MM.1S (cell line): ENCODE measurements at regions not wholly inside any gene's neighbourhood (a gene's known extent, or its start where the extent isn't known, plus 50 kb on each side); places are given as distances from the start of the nearest gene placed in this dataset.

Experiments
- DNase-seq: peaks from one replicate; pipeline ENCODE4 v3.0.0-alpha.2; 2015
- H2AFZ ChIP-seq: fragments of 300-600 bp; sonication (generic); 2 replicates; pipeline ENCODE4 v1.6.0; 2016; ENCODE audit warnings: antibody characterized with exemption, low read length
- H3F3A ChIP-seq: fragments of 300-600 bp; sonication (generic); 2 replicates; pipeline ENCODE4 v1.6.1; 2016; ENCODE audit warnings: mild to moderate bottlenecking, antibody characterized with exemption, low read length, moderate library complexity, mixed read lengths; ENCODE audit not compliant: insufficient read depth
- H3K27ac ChIP-seq: fragments of 300-600 bp; sonication (generic); 2 replicates; pipeline ENCODE4 v1.5.1; 2016; ENCODE audit warnings: mild to moderate bottlenecking, low read length
- H3K27me3 ChIP-seq: fragments of 300-600 bp; sonication (generic); replicated peaks from 2 replicates; pipeline ENCODE4 v1.6.0; 2016; ENCODE audit warnings: low read length; ENCODE audit not compliant: insufficient read depth
- H3K36me3 ChIP-seq: fragments of 300-600 bp; sonication (generic); replicated peaks from 2 replicates; pipeline ENCODE4 v1.6.1; 2016; ENCODE audit warnings: mild to moderate bottlenecking, low read length, mixed read lengths; ENCODE audit not compliant: insufficient read depth
- H3K4me1 ChIP-seq: fragments of 300-600 bp; sonication (generic); 2 replicates; pipeline ENCODE4 v1.6.1; 2016; ENCODE audit warnings: low read length, mixed read lengths
- H3K4me2 ChIP-seq: fragments of 300-600 bp; sonication (generic); 2 replicates; pipeline ENCODE4 v1.6.0; 2016; ENCODE audit warnings: low read depth, low read length
- H3K4me3 ChIP-seq: fragments of 300-600 bp; sonication (generic); 2 replicates; pipeline ENCODE4 v1.5.1; 2016; ENCODE audit warnings: low read length, mixed read lengths
- H3K79me2 ChIP-seq: fragments of 300-600 bp; sonication (generic); 2 replicates; pipeline ENCODE4 v1.6.1; 2016; ENCODE audit warnings: mixed run types, low read length, mixed read lengths
- H3K9ac ChIP-seq: fragments of 300-600 bp; sonication (generic); 2 replicates; pipeline ENCODE4 v1.6.1; 2016; ENCODE audit warnings: low read length, mixed read lengths
- H3K9me2 ChIP-seq: fragments of 300-600 bp; sonication (generic); replicated peaks from 2 replicates; pipeline ENCODE4 v1.6.1; 2016; ENCODE audit warnings: mild to moderate bottlenecking, low read length, mixed read lengths; ENCODE audit not compliant: insufficient read depth
- H3K9me3 ChIP-seq: fragments of 300-600 bp; sonication (generic); replicated peaks from 2 replicates; pipeline ENCODE4 v1.6.1; 2016; ENCODE audit warnings: mild to moderate bottlenecking, low read length, mixed read lengths; ENCODE audit not compliant: insufficient read depth
- H4K20me1 ChIP-seq: fragments of 300-600 bp; sonication (generic); 2 replicates; pipeline ENCODE4 v1.6.1; 2016; ENCODE audit warnings: mild to moderate bottlenecking, low read length, moderate library complexity, mixed read lengths; ENCODE audit not compliant: insufficient read depth
- CTCF ChIP-seq: fragments of 300-600 bp; sonication (generic); IDR thresholded peaks from 2 replicates; pipeline ENCODE4 v1.5.1; 2016; ENCODE audit warnings: antibody characterized with exemption, low read length, mixed read lengths
- EZH2 ChIP-seq: fragments of 300-600 bp; sonication (generic); optimal IDR thresholded peaks from 2 replicates; pipeline ENCODE3; 2017; ENCODE audit warnings: low read depth, mild to moderate bottlenecking, antibody characterized with exemption, low read length, mixed read lengths
- EZH2phosphoT487 ChIP-seq: fragments of 300-600 bp; sonication (generic); IDR thresholded peaks from 2 replicates; pipeline ENCODE4 v1.6.1; 2018; ENCODE audit warnings: antibody characterized with exemption, low read length

DNA sequence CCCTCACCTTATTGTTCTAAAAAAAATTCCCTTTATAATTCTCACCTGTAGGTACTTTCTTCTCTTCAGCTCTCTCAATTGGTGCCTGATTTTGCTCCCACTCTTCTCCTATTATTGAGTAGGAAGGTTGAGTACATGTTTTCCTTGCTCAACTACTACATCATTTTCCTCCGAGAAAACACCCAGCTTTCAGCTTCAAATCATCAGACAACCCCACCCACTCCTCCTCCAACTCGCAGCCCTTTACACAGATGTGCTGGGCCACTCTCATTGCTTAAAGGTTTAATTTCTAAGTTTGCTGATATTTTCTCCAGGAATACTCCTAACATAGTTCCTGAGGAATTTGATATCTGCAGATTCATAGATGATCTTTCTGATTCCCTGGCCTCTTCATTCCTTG, 734.4 kb upstream of the ZEB2 start:
- Histone ChIP-seq H3K4me1 (no peaks in the 10 kb centered on the region), H3K4me2 (no peak overlapping the region), H2AFZ (no peak overlapping the region), H3K9me3 (no peaks in the 10 kb centered on the region), H3K27me3 (no peaks in the 10 kb centered on the region), H3K9me2 (no peaks in the 10 kb centered on the region), H3K36me3 (no peaks in the 10 kb centered on the region), H4K20me1 (no peaks in the 10 kb centered on the region), H3F3A (no peaks in the 10 kb centered on the region), H3K9ac (no peak overlapping the region), H3K27ac (no peak overlapping the region), H3K79me2 (no peaks in the 10 kb centered on the region), H3K4me3 (no peak overlapping the region)
- DNase-seq = no peak
- no peak for TF ChIP-seq CTCF
- TF ChIP-seq EZH2phosphoT487 = no peak
- TF ChIP-seq EZH2 = no peak

GRCh38 chr2:145253492-145253891, 733.6 kb upstream of the ZEB2 start:
- Histone ChIP-seq H3K4me3 (no peak overlapping the region), H3K36me3 (no peaks in the 10 kb centered on the region), H3K4me1 (no peaks in the 10 kb centered on the region), H3K9ac (no peak overlapping the region), H4K20me1 (no peaks in the 10 kb centered on the region), H2AFZ (no peak overlapping the region), H3F3A (no peaks in the 10 kb centered on the region), H3K79me2 (no peaks in the 10 kb centered on the region), H3K27ac (no peak overlapping the region), H3K9me3 (no peaks in the 10 kb centered on the region), H3K9me2 (no peaks in the 10 kb centered on the region), H3K4me2 (no peak overlapping the region), H3K27me3 (no peaks in the 10 kb centered on the region)
- no peak for DNase-seq
- TF ChIP-seq EZH2phosphoT487 = no peak
- no peak for TF ChIP-seq EZH2
- TF ChIP-seq CTCF = no peak

GRCh38 chr2:145245268-145245870, 725.5 kb upstream of the ZEB2 start:
- TF ChIP-seq CTCF (no peak), EZH2 (no peak)
- H2AFZ ChIP-seq = no peak overlapping the region
- H4K20me1 ChIP-seq = no peaks in the 10 kb centered on the region
- no peak overlapping the region for H3K27ac ChIP-seq
- no peaks in the 10 kb centered on the region for H3K27me3 ChIP-seq
- no peaks in the 10 kb centered on the region for H3K79me2 ChIP-seq
- H3K4me3 ChIP-seq = no peak overlapping the region
- no peaks in the 10 kb centered on the region for H3K9me2 ChIP-seq
- no peaks in the 10 kb centered on the region for H3K9me3 ChIP-seq
- no peak for DNase-seq
- no peaks in the 10 kb centered on the region for H3K36me3 ChIP-seq
- no peaks in the 10 kb centered on the region for H3K4me1 ChIP-seq
- H3K4me2 ChIP-seq = no peak overlapping the region
- H3K9ac ChIP-seq = no peak overlapping the region
- H3F3A ChIP-seq = no peaks in the 10 kb centered on the region
